ENCODE measurements at regions not wholly inside any gene's neighbourhood (a gene's known extent, or its start where the extent isn't known, plus 50 kb on each side); places are given as distances from the start of the nearest gene placed in this dataset.

DNA sequence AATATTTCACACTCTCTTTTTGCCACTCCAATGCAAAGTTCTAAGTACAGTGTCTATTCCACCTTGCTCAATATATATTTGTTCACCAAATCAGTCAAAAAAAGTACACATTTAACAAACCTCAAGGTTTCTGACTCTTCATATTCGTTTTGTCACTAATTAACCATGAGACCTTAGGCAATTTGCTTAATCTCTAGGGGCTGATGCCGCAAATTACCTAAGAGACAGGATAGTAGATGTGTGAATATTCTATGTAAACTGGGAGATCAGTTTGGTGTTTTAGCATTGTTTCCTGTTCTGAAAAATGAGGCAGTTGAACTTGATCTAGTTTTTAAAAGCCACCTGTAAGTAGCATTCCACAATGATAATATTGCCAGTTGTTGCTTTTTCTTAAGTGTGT is 182.5 kb upstream of the KCNH8 start:
- DNase-seq (ENCODE audit: low spot score in 2 of 2): no peak
- H3K9me3 ChIP-seq: peaks cover 0 to 5% of the 10 kb centered on the region in 2 donors
- no peak overlapping the region for H3K27ac ChIP-seq
- intact Hi-C loops (cut with DNase I): no loop called here
- no peaks in the 10 kb centered on the region for H3K4me1 ChIP-seq
- H3K36me3 ChIP-seq: no peaks in the 10 kb centered on the region
- H3K4me3 ChIP-seq: no peak overlapping the region
- TF ChIP-seq, protein P1, sequence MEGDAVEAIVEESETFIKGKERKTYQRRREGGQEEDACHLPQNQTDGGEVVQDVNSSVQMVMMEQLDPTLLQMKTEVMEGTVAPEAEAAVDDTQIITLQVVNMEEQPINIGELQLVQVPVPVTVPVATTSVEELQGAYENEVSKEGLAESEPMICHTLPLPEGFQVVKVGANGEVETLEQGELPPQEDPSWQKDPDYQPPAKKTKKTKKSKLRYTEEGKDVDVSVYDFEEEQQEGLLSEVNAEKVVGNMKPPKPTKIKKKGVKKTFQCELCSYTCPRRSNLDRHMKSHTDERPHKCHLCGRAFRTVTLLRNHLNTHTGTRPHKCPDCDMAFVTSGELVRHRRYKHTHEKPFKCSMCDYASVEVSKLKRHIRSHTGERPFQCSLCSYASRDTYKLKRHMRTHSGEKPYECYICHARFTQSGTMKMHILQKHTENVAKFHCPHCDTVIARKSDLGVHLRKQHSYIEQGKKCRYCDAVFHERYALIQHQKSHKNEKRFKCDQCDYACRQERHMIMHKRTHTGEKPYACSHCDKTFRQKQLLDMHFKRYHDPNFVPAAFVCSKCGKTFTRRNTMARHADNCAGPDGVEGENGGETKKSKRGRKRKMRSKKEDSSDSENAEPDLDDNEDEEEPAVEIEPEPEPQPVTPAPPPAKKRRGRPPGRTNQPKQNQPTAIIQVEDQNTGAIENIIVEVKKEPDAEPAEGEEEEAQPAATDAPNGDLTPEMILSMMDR (IDR thresholded peaks at IDR 0.05): no peak
- no peaks in the 10 kb centered on the region for H3K27me3 ChIP-seq

DNA sequence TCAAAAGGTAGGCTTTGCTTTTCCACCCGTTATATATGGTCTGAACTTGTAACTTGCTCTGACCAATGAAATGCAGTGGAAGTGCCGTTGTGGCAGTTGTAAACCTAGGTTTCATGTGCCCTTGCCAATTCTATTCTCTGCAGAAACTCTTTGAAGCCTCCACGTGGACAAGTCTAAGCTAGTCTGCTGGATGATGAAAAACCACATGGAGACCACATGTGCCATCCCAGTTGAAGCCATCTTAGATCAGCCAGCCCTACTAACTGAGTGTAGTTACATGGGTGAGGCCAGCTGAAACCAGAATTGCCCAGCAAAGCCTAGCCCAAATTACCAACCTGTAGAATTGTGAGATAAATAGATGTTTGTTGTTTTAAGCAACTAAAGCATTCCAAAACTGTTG is 183.7 kb upstream of the KCNH8 start:
- no peaks in the 10 kb centered on the region for H3K36me3 ChIP-seq
- intact Hi-C loops (cut with DNase I): no loop called here
- TF ChIP-seq, protein P1 (IDR thresholded peaks at IDR 0.05): no peak
- no peak for DNase-seq (ENCODE audit: low spot score in 2 of 2)
- no peaks in the 10 kb centered on the region for H3K27me3 ChIP-seq
- H3K4me1 ChIP-seq: no peaks in the 10 kb centered on the region
- H3K27ac ChIP-seq: no peak overlapping the region
- H3K4me3 ChIP-seq: no peak overlapping the region
- peaks cover 0 to 5% of the 10 kb centered on the region in 2 donors for H3K9me3 ChIP-seq

GRCh38 chr3:18951333-18951732 is 197.0 kb upstream of the KCNH8 start:
- Histone ChIP-seq H3K27ac (no peak overlapping the region), H3K9me3 (no peaks in the 10 kb centered on the region), H3K27me3 (no peaks in the 10 kb centered on the region), H3K4me3 (no peak overlapping the region), H3K36me3 (no peaks in the 10 kb centered on the region), H3K4me1 (no peaks in the 10 kb centered on the region)
- intact Hi-C loops (cut with DNase I): no loop called here
- DNase-seq (ENCODE audit: low spot score in 2 of 2): no peak
- TF ChIP-seq, protein P1 (IDR thresholded peaks at IDR 0.05): no peak

GRCh38 chr3:18946524-18946923 is 201.8 kb upstream of the KCNH8 start:
- intact Hi-C loops (cut with DNase I): no loop called here
- TF ChIP-seq, protein P1 (IDR thresholded peaks at IDR 0.05): no peak

GRCh38 chr3:18937574-18937973 is 210.7 kb upstream of the KCNH8 start:
- DNase-seq (ENCODE audit: low spot score in 2 of 2): no peak
- Histone ChIP-seq H3K27me3 (no peaks in the 10 kb centered on the region), H3K4me3 (no peak overlapping the region), H3K36me3 (no peaks in the 10 kb centered on the region), H3K9me3 (no peaks in the 10 kb centered on the region), H3K4me1 (no peaks in the 10 kb centered on the region), H3K27ac (no peak overlapping the region)
- TF ChIP-seq, protein P1 (IDR thresholded peaks at IDR 0.05): no peak
- intact Hi-C loops (cut with DNase I): no loop called here

More at GRCh38 chr3:18946524-18946923, 201.8 kb upstream of the KCNH8 start:
- H3K4me1 ChIP-seq: no peaks in the 10 kb centered on the region
- H3K27me3 ChIP-seq: no peaks in the 10 kb centered on the region
- H3K27ac ChIP-seq: no peak overlapping the region
- no peaks in the 10 kb centered on the region for H3K9me3 ChIP-seq
- no peak overlapping the region for H3K4me3 ChIP-seq
- no peak for DNase-seq (ENCODE audit: low spot score in 2 of 2)
- H3K36me3 ChIP-seq: no peaks in the 10 kb centered on the region

DNA sequence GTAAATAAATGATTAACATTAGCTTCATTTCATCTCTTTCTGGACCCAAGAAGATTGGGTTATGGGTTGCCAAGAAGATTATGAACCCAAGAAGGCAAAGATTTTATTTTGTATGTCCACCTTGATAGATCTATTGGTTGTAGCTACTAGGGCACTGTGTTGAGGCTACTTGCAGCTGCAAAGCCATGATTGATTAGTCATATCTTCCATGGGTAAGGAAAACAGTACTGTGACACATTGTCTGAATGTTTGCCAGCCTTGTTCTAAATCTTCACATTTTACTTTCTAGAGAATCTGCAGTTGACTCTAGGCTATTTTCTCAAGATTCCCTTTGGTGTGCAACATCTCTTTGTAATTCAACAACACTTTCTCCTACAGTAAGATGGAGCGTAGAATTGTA is 229.2 kb upstream of the KCNH8 start:
- intact Hi-C loops (cut with DNase I): no loop called here
- Histone ChIP-seq H3K9me3 (no peaks in the 10 kb centered on the region), H3K36me3 (no peaks in the 10 kb centered on the region), H3K4me3 (no peak overlapping the region), H3K27me3 (no peaks in the 10 kb centered on the region), H3K27ac (no peak overlapping the region), H3K4me1 (no peaks in the 10 kb centered on the region)
- TF ChIP-seq, protein P1 (IDR thresholded peaks at IDR 0.05): no peak
- no peak for DNase-seq (ENCODE audit: low spot score in 2 of 2)

All from ascending aorta (tissue), 2 donors.